H1 (cell line): ENCODE measurements at regions not wholly inside any gene's neighbourhood (a gene's known extent, or its start where the extent isn't known, plus 50 kb on each side); places are given as distances from the start of the nearest gene placed in this dataset.

Experiments used
- BACH1 ChIP-seq: IDR thresholded peaks from 2 replicates; pipeline ENCODE4 v1.6.1; 2012; ENCODE audit warnings: low read length, improper control_type of control experiment
- BRCA1 ChIP-seq: IDR thresholded peaks from 2 replicates; pipeline ENCODE4 v1.6.1; 2012; ENCODE audit warnings: low read depth, low read length, improper control_type of control experiment
- CBX5 ChIP-seq: fragments of 300-800, 300-1000 bp; sonication (generic); IDR thresholded peaks from 2 replicates; pipeline ENCODE4 v1.7.1; 2016; ENCODE audit warnings: antibody characterized with exemption, low read length, low read depth
- CHD1 ChIP-seq: IDR thresholded peaks from 2 replicates; pipeline ENCODE4 v1.6.1; 2012; ENCODE audit warnings: low read depth, low read length, improper control_type of control experiment
- E2F6 ChIP-seq: IDR thresholded peaks from 2 replicates; pipeline ENCODE4 v1.6.1; 2012; ENCODE audit warnings: inconsistent platforms
- EP300 ChIP-seq, 2 experiments: IDR thresholded peaks; 1 replicate in 1 of 2; 2 replicates in 1 of 2; pipeline ENCODE4 v1.6.1; 2011 to 2012; ENCODE audit warnings: low read depth in 2 of 2, low read length in 2 of 2, mild to moderate bottlenecking in 2 of 2, borderline replicate concordance in 1 of 2, inconsistent platforms in 1 of 2, moderate library complexity in 1 of 2
- EZH2 ChIP-seq: fragments of 200-600 bp; sonication (generic); IDR thresholded peaks from 2 replicates; pipeline ENCODE4 v1.7.1; 2012; ENCODE audit warnings: low read depth, mild to moderate bottlenecking, moderate library complexity, low read length, inconsistent platforms; ENCODE audit not compliant: severe bottlenecking
- GABPA ChIP-seq: IDR thresholded peaks from 2 replicates; pipeline ENCODE4 v1.6.1; 2011; ENCODE audit warnings: mild to moderate bottlenecking, low read length, moderate library complexity, borderline replicate concordance; ENCODE audit not compliant: insufficient read depth
- JUN ChIP-seq: IDR thresholded peaks from 2 replicates; pipeline ENCODE4 v1.6.1; 2011; ENCODE audit warnings: low read depth, mild to moderate bottlenecking, improper control_type of control experiment, low read length
- MAFK ChIP-seq: IDR thresholded peaks from 2 replicates; pipeline ENCODE4 v1.6.1; 2012; ENCODE audit warnings: low read depth, mild to moderate bottlenecking, improper control_type of control experiment, low read length
- MAX ChIP-seq: IDR thresholded peaks from 2 replicates; pipeline ENCODE4 v1.6.1; 2012; ENCODE audit warnings: inconsistent platforms
- NRF1 ChIP-seq: IDR thresholded peaks from 2 replicates; pipeline ENCODE4 v1.6.1; 2011; ENCODE audit warnings: mild to moderate bottlenecking, low read depth, low read length, improper control_type of control experiment
- POLR2A ChIP-seq, 2 experiments: IDR thresholded peaks; 1 replicate in 1 of 2; 2 replicates in 1 of 2; pipeline ENCODE4 v1.6.1; 2011; ENCODE audit warnings: low read depth in 2 of 2, low read length in 2 of 2, mild to moderate bottlenecking in 2 of 2; ENCODE audit errors: control extremely low read depth in 1 of 2
- POLR2AphosphoS5 ChIP-seq: IDR thresholded peaks from 2 replicates; pipeline ENCODE4 v1.6.1; 2011; ENCODE audit warnings: low read depth, low read length
- RFX5 ChIP-seq: IDR thresholded peaks from 2 replicates; pipeline ENCODE4 v1.6.1; 2011; ENCODE audit warnings: low read depth, low read length, improper control_type of control experiment, borderline replicate concordance
- RNF2 ChIP-seq: fragments of 200-900, 300-1000 bp; sonication (generic); IDR thresholded peaks from 2 replicates; pipeline ENCODE4 v1.7.1; 2016; ENCODE audit warnings: borderline replicate concordance, low read depth, mild to moderate bottlenecking, antibody characterized with exemption, low read length; ENCODE audit not compliant: poor library complexity, severe bottlenecking; ENCODE audit errors: missing control alignments
- SAP30 ChIP-seq: fragments of 300-600 bp; sonication (generic); IDR thresholded peaks from 2 replicates; pipeline ENCODE4 v1.7.1; 2012; ENCODE audit warnings: low read length, moderate library complexity, mild to moderate bottlenecking, inconsistent platforms; ENCODE audit not compliant: insufficient read depth, insufficient replicate concordance
- SIX5 ChIP-seq: IDR thresholded peaks from 2 replicates; pipeline ENCODE4 v1.6.1; 2011; ENCODE audit warnings: mild to moderate bottlenecking, low read depth, low read length
- SP2 ChIP-seq: IDR thresholded peaks from 2 replicates; pipeline ENCODE4 v1.6.1; 2012; ENCODE audit warnings: mild to moderate bottlenecking, low read length, inconsistent platforms
- SRF ChIP-seq: IDR thresholded peaks from 2 replicates; pipeline ENCODE4 v1.6.1; 2011; ENCODE audit warnings: mild to moderate bottlenecking, low read depth, low read length, moderate library complexity
- TAF1 ChIP-seq: IDR thresholded peaks from 2 replicates; pipeline ENCODE4 v1.6.1; 2011; ENCODE audit warnings: mild to moderate bottlenecking, low read depth, low read length
- TAF7 ChIP-seq: optimal IDR thresholded peaks from 2 replicates; pipeline ENCODE3; 2011; ENCODE audit warnings: low read depth, mild to moderate bottlenecking, inconsistent platforms, low read length, moderate library complexity, borderline replicate concordance
- TCF12 ChIP-seq: IDR thresholded peaks from 2 replicates; pipeline ENCODE4 v1.6.1; 2011; ENCODE audit warnings: low read depth, mild to moderate bottlenecking, low read length
- USF2 ChIP-seq: IDR thresholded peaks from 2 replicates; pipeline ENCODE4 v1.6.1; 2011; ENCODE audit warnings: low read length, improper control_type of control experiment

- TF ChIP-seq EP300 (IDR thresholded peaks at IDR 0.05; ENCODE audit: borderline replicate concordance in 1 of 2, low read depth in 2 of 2, low read length in 2 of 2) (peak in 1 of 2 experiments; percentile 21; a peak in 1 of 3 replicates), MAFK (no peak), CBX5 (no peak), RNF2 (no peak), JUN (no peak), SRF (no peak), TCF12 (no peak), SP2 (no peak), USF2 (0 out of 2 replicates have a peak, but pooled peaks have one; percentile 7), BACH1 (no peak), EZH2 (no peak), RFX5 (no peak), POLR2AphosphoS5 (no peak), E2F6 (peak; percentile 29; the same call in 1 of the 2 replicates), BRCA1 (no peak), SAP30 (no peak), NRF1 (no peak), SIX5 (no peak), CHD1 (no peak), POLR2A (IDR thresholded peaks at IDR 0.05; ENCODE audit: control extremely low read depth in 1 of 2, low read depth in 2 of 2, low read length in 2 of 2) (no peak), MAX (peak; percentile 55; the same call in 1 of the 2 replicates), GABPA (no peak), TAF1 (0 out of 2 replicates have a peak, but pooled peaks have one; percentile 41), TAF7 (peak; percentile 34)
Measured at GRCh38 chr13:24627090-24627714, 53.0 kb upstream of the ATP12A start (continued).
